Body of pancreas (tissue), 4 donors: ENCODE measurements at regions not wholly inside any gene's neighbourhood (a gene's known extent, or its start where the extent isn't known, plus 50 kb on each side); places are given as distances from the start of the nearest gene placed in this dataset.

Experiments
- ATAC-seq: fragments of 150-250 bp; one replicate; pipeline ENCODE4 v1.9.1; 2016
- DNase-seq, 4 donors: peaks; one replicate each; pipeline ENCODE4 v3.0.0-alpha.2; 2019
- H3K27ac ChIP-seq, 4 donors: fragments of 200-600 bp; sonication (generic); 1 replicate in 3 of 4; 2 replicates in 1 of 4; pipeline versions ENCODE4 v1.5.1 to v1.6.1; 2016 to 2019; ENCODE audit warnings: mild to moderate bottlenecking in 1 of 4, mixed read lengths in 1 of 4, moderate library complexity in 1 of 4
- H3K27me3 ChIP-seq, 2 donors: fragments of 200-600 bp; sonication (generic); one replicate each; pipeline ENCODE4 v1.6.0; 2016; ENCODE audit warnings: mild to moderate bottlenecking in 1 of 2
- H3K36me3 ChIP-seq, 2 donors: fragments of 200-600 bp; sonication (generic); replicated peaks in 1 of 2; 2 replicates each; pipeline ENCODE4 v1.5.1; 2016; ENCODE audit warnings: low read depth in 2 of 2; ENCODE audit not compliant: insufficient read depth in 1 of 2
- H3K4me1 ChIP-seq: fragments of 200-600 bp; sonication (generic); one replicate; pipeline ENCODE4 v1.6.0; 2016
- H3K4me3 ChIP-seq, 2 donors: fragments of 200-600 bp; sonication (generic); 1 replicate in 1 of 2; 2 replicates in 1 of 2; pipeline ENCODE4 v1.5.1; 2016 to 2019
- H3K9me3 ChIP-seq, 3 donors: fragments of 200-600 bp; sonication (generic); 1 replicate in 2 of 3; 2 replicates in 1 of 3; pipeline ENCODE4 v1.5.1; 2016
- POLR2A ChIP-seq, 3 donors: fragments of 450-650 bp; IDR thresholded peaks; one replicate each; pipeline ENCODE4 v1.6.1; 2016; ENCODE audit warnings: antibody characterized with exemption in 3 of 3, mild to moderate bottlenecking in 2 of 3
- WGBS, 2 donors: methylation state at CpG; one replicate each; pipeline ENCODE4 v1.1.5; 2017; 5-methylcytosine and 5-hydroxymethylcytosine counted together
- intact Hi-C: fragments of 100-400 bp; cut with DNase I; formaldehyde crosslinking; loops from one replicate; pipeline ENCODE4 v1.15.1; 2023
- TF ChIP-seq, protein P1 (sequence below), 7 experiments: fragments of 450-650 bp in 4 of 7; fragments of 200-600 bp in 3 of 7; sonication (generic) in 3 of 7; IDR thresholded peaks; one replicate each; pipeline ENCODE4 v1.5.1; 2016 to 2019; ENCODE audit warnings: antibody characterized with exemption in 7 of 7

DNA sequence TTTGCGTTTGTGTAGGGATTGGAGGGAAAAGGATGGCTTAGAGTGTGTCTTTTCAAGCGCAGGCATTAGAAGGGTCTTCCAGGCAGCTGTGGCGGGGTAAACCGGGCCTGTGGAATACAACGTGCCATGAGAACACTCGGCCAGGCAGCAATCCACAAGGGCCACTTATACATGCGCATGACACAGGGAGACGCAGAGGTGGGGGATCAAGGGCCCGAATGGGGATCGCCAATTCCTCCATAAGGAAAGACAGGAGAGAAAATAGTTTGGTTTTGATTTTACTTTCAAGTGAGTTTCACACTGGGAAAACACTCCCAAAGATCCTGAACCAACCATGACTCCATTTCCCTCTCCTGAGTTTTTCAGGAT, 71.6 kb downstream of the SPRING1 start:
- Histone ChIP-seq H3K27me3 (no peaks in the 10 kb centered on the region), H3K36me3 (no peaks in the 10 kb centered on the region), H3K27ac (no peak overlapping the region), H3K4me3 (no peak overlapping the region), H3K9me3 (no peaks in the 10 kb centered on the region), H3K4me1 (peaks cover 14% of the 10 kb centered on the region)
- TF ChIP-seq POLR2A (IDR thresholded peaks at IDR 0.05): no peak
- TF ChIP-seq, protein P1, sequence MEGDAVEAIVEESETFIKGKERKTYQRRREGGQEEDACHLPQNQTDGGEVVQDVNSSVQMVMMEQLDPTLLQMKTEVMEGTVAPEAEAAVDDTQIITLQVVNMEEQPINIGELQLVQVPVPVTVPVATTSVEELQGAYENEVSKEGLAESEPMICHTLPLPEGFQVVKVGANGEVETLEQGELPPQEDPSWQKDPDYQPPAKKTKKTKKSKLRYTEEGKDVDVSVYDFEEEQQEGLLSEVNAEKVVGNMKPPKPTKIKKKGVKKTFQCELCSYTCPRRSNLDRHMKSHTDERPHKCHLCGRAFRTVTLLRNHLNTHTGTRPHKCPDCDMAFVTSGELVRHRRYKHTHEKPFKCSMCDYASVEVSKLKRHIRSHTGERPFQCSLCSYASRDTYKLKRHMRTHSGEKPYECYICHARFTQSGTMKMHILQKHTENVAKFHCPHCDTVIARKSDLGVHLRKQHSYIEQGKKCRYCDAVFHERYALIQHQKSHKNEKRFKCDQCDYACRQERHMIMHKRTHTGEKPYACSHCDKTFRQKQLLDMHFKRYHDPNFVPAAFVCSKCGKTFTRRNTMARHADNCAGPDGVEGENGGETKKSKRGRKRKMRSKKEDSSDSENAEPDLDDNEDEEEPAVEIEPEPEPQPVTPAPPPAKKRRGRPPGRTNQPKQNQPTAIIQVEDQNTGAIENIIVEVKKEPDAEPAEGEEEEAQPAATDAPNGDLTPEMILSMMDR (IDR thresholded peaks at IDR 0.05): no peak
- WGBS, 2 donors: 90% methylated on average over 10 of the region's 10 CpGs
- DNase-seq: no peak
- intact Hi-C loops: loop anchor here (10.0 kb wide), 1 partner anchor 131 kb away; no protein-coding TSS in a partner anchor
- no peak for ATAC-seq

DNA sequence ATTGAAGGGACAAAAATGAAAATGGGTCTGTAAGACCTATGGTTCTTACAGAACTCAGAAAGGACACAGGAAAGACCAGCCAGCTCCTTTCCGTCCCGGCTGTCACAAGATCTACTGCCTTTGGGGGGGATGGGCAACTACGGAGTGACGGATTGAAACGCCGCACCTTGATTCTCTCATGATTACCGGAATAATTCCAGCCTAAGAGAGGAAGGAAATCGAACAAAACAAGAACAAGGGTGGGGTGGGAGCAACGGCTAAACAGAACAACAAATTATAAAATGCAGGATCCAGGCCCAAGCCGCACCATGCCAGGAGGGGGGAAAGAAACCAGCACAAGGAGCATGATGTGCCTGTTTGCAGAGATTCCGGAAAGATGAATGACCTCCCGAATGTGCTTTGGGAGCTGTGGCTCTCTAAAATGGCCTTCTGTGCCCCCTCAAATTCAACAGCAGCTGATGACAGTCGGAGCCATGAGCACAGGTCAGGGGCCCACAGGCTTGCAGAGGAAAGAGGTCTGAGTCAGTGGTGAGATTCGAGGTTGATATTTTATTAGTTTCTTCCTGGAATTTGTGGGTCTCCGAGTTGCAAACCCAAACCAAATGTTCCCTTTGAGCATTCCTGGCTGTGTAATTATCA, 72.1 kb downstream of the SPRING1 start:
- ATAC-seq (no peak), DNase-seq (no peak)
- WGBS, 2 donors: 72 to 84% methylated on average over 15 of the region's 15 CpGs
- Histone ChIP-seq H3K27me3 (no peaks in the 10 kb centered on the region), H3K4me3 (no peak overlapping the region), H3K27ac (no peak overlapping the region), H3K9me3 (no peaks in the 10 kb centered on the region), H3K36me3 (no peaks in the 10 kb centered on the region), H3K4me1 (peaks cover 14% of the 10 kb centered on the region)
- TF ChIP-seq, protein P1 (IDR thresholded peaks at IDR 0.05): no peak
- TF ChIP-seq POLR2A (IDR thresholded peaks at IDR 0.05): no peak
- intact Hi-C loops: loop anchor here (10.0 kb wide), 1 partner anchor 131 kb away; no protein-coding TSS in a partner anchor

DNA sequence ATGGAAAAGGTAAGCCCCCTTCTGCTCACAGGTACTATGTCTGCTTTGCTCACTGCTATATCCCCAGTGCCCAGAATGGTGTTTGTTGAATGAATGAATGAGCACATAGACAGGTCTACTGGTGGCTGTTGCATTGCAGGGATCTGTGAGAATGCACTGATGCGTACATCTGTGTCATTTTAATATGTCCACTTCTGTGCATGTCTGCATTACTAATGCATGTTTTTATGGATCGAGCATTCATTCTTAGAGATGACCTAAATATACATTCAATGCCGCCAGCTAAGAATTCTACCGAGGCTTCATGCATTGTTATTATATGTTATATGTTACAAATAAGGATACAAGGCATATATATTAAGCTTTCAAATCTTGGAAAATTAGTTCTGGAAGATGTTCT, 73.8 kb downstream of the SPRING1 start:
- 92 to 98% methylated on average over 4 of the region's 4 CpGs for WGBS, 2 donors
- TF ChIP-seq, protein P1 (IDR thresholded peaks at IDR 0.05): no peak
- no peak for TF ChIP-seq POLR2A (IDR thresholded peaks at IDR 0.05)
- peaks cover 16% of the 10 kb centered on the region for H3K4me1 ChIP-seq
- H3K27me3 ChIP-seq: no peaks in the 10 kb centered on the region
- intact Hi-C loops: loop anchor here (10.0 kb wide), 1 partner anchor 129 kb away; no protein-coding TSS in a partner anchor
- H3K4me3 ChIP-seq: no peak overlapping the region
- H3K36me3 ChIP-seq: no peaks in the 10 kb centered on the region
- DNase-seq: no peak
- no peak for ATAC-seq
- no peaks in the 10 kb centered on the region for H3K9me3 ChIP-seq
- no peak overlapping the region for H3K27ac ChIP-seq

DNA sequence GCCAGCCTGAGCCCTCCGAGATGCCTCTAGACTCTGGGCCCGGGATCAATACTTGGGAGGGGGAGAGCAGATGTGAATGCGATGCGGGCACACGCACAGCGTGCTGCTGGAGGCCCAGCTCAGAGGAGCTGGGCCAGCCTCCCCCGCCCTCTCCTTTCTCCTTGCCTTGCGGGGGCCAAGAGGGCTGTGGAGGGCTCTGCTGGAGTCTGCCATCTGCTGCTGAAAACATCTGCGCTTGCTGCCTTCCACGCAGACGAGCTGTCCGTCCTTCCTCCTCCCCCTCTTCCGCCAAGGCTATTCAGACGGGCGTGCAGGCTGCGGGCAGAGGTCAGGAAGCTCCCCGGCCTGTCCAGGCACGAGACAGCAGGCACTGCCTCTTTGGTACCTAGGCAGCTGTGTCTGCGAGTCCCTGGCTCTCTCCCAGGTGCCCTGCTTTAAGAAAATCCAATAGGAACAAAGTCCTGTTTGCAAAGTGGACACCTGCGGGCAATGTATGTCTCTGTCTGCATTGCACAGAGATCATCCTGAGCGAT, 75.2 kb downstream of the SPRING1 start:
- WGBS, 2 donors: 15 to 19% methylated on average over 17 to 21 of the region's 21 CpGs
- peaks cover 30% of the 10 kb centered on the region for H3K4me1 ChIP-seq
- DNase-seq: peak; percentile 30 to 61 (median 40)
- peak overlapping the region in 2 of 4 donors; percentile 26 to 54 for H3K27ac ChIP-seq
- no peaks in the 10 kb centered on the region for H3K36me3 ChIP-seq
- ATAC-seq: no peak
- no peaks in the 10 kb centered on the region for H3K9me3 ChIP-seq
- intact Hi-C loops: loop anchor here (10.0 kb wide), 1 partner anchor 128 kb away; no protein-coding TSS in a partner anchor
- no peak overlapping the region for H3K4me3 ChIP-seq
- TF ChIP-seq, protein P1 (IDR thresholded peaks at IDR 0.05): no peak
- TF ChIP-seq POLR2A (IDR thresholded peaks at IDR 0.05): no peak
- H3K27me3 ChIP-seq: no peaks in the 10 kb centered on the region
